ENCODE measurements at regions not wholly inside any gene's neighbourhood (a gene's known extent, or its start where the extent isn't known, plus 50 kb on each side); places are given as distances from the start of the nearest gene placed in this dataset.
"Not testable (repeated sequence)": the region's sequence is repeated elsewhere in the genome, so short reads cannot be mapped to it uniquely, and the experiment has no call there.

DNA sequence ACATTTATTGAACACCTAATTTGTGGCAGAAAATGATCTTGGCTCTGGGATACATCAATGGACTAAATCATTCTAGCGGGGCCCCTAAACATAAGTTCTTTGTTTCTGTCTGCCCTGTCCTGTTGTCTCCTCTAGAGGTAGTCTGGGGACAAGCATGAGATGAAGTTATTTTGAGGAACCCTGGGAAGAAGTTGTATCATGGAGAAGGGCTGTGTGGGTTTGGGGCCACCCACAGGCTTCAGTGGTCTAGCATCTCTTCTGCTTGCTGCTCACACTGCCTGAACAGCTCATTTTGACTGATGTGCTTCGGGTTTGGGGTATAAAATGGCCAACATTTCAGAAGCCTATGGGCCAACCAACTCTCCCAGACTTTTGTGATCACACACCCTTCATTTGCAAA, 50.3 kb upstream of the OSBPL11 start:
- H3K27ac ChIP-seq: no peak overlapping the region
- no peak for DNase-seq (ENCODE audit: low read depth, low spot score)

DNA sequence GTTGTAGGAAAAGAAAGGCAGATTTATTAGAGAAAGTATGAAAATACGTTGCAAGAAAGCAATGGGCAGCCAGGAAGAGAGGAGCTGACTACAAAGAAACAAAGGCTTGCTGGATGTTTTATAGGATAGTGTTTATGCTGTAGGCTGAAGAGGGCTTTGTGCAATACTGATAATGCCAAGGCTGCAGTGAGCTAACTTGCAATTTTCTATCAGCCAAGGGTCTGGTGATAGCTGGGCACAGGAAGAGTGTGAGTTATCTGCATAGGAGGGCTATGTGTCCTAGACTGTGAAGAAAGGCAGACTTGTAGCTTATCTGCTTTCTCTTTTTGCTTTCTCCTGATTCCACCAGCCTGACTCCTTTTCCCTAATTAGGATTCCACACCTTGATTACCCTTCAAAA, 51.3 kb upstream of the OSBPL11 start:
- peak overlapping the region; percentile 89 for H3K27ac ChIP-seq
- DNase-seq (ENCODE audit: low read depth, low spot score): no peak

DNA sequence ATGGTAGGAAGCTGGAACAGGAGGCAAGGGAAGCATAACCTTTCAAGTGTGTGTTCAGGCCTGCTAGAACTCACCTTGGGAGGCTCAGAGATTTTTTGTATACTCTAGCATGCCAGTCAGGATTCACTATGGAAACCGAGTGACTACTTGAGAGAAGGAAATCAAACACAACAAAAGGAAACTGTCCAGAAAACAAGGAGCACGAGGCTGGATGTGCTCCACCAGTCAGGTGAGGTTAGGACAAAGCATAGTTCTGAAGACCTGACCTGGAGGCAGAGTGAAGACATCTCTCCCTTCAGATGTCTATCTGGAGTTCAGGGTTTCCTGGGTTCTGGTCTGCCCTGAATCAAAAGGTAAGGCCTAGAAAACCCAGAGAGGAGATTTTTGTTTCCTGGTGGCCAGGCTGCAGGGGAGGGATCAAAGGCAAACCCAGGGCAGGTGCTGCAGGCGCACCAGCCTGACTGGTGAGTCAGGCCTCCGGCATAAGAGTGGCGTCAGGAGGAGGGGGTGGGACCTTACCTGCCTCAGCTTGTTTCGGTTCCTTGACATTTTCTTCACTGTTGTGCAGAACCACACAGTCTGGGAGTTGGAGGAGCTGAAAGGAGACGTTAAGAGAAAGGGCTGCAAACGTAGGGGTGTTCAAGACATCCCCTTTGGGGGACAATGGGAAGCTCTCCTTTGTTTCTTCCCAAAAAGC, 52.2 kb upstream of the OSBPL11 start:
- DNase-seq (ENCODE audit: low read depth, low spot score): peak; percentile 79
- H3K27ac ChIP-seq: peak overlapping the region; percentile 89

DNA sequence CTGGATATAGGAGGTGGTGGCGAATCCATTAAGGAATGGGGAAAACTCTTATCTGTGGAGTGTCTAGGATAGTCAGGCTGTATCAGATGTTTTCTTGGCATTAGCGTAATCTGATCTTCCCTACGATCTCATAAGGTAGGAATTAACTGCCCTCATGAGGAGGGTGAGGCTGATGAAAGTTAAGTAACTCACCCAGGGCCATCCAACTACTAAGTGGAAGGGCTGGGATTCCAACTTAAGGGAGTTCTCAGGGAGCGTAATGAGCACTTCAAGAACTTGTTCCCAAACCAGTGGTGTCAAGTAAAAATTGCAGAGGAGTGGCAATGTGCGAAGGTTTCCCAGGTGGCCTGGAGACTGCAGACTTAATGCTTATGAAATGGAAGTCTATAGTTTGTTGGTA, 55.9 kb upstream of the OSBPL11 start:
- no peak overlapping the region for H3K27ac ChIP-seq
- DNase-seq (ENCODE audit: low read depth, low spot score): no peak

DNA sequence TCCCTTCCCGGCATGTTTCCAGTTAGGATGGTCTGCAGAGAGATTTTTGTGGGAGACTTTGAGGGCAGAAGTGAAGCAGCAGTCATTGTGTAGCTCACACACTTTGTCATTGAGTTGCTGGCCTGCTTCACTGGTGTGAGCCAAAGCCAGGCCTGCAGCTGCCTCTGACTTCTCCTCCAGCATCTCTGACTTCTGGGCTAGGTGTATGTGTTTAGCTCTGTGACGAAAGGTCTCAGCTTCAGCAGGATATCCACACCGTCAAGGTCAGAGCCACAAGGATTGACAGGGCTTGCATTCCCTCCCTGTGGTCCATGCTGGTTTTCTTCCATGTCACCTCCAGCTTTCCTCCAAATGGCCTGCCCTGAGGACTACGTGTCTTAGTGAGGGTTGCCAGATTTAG, 57.1 kb upstream of the OSBPL11 start:
- no peak overlapping the region for H3K27ac ChIP-seq
- no peak for DNase-seq (ENCODE audit: low read depth, low spot score)

DNA sequence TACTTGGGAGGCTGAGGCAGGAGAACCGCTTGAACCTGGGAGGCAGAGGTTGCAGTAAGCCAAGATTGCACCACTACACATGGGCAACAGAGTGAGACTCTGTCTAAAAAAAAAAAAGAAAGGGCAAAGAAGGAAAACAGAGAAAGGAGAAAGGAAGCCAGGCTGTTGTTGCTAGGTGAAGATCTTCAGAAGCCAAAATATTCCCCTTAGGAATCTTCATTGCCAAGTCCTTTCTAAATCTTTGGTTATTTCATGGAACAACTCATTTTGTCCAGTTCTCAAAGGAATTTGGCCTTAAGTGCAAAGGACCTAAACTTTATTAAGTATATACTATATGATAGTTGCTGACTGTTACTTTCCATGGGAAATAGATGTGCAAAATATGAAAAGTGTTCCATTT, 59.2 kb upstream of the OSBPL11 start:
- DNase-seq (ENCODE audit: low read depth, low spot score): no peak
- no peak overlapping the region for H3K27ac ChIP-seq

DNA sequence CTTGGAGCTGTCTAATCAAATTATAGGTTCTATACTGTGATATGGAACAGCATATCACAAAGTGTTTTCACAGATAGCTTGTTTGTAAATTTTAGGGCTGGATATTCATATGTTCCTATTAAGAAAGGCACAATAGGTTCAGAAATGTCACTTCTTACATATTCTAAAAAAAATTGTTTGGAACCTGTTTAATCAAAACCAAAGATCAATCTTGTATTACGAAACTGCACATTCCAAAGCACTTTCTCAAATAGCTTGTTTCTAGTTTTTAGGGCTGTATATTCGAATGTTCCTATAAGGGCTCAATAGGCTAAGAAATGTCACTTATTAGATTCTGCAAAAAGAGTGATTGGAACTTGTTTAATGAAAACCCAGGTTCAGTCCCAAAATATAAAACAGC, 67.4 kb upstream of the OSBPL11 start:
- no peak overlapping the region for H3K27ac ChIP-seq
- DNase-seq (ENCODE audit: low read depth, low spot score): no peak

DNA sequence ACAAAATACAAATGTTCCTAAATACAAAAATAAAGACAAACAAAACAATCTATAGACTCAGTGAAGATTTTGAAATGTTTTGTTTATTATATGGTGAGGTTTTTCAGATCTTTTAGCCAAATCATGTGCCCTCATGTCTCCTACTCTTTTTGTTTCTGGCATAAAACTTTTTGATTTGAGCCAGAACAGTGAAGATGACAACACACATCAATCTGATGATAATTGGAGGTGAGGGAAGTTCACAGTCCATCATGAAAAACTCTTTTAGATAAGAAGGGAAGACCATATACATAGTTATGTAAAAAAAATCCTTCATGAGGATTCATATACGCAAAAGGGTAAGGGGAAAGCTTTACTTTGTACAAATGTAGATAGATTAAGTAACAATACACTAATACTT, 75.1 kb upstream of the OSBPL11 start:
- DNase-seq (ENCODE audit: low read depth, low spot score): no peak
- H3K27ac ChIP-seq: no peak overlapping the region

DNA sequence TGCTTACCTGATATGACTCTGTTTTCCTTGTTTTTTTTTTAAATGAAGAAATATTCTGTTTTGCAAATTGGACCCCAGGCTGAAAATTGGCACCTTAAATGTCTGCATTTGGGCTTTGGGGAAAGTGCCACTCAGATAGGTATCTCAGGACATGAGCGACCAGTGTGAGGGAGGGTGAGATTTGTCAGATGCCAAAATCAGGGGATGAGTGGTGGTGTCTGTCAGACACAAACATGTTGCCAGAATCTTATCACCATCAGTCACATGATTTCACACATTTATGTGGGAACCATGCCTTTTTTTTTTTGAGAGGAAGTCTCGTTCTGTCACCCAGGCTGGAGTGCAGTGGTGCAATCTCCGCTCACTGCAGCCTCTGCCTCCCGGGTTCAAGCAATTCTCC, 75.6 kb upstream of the OSBPL11 start:
- H3K27ac ChIP-seq: no peak overlapping the region
- no peak for DNase-seq (ENCODE audit: low read depth, low spot score)

DNA sequence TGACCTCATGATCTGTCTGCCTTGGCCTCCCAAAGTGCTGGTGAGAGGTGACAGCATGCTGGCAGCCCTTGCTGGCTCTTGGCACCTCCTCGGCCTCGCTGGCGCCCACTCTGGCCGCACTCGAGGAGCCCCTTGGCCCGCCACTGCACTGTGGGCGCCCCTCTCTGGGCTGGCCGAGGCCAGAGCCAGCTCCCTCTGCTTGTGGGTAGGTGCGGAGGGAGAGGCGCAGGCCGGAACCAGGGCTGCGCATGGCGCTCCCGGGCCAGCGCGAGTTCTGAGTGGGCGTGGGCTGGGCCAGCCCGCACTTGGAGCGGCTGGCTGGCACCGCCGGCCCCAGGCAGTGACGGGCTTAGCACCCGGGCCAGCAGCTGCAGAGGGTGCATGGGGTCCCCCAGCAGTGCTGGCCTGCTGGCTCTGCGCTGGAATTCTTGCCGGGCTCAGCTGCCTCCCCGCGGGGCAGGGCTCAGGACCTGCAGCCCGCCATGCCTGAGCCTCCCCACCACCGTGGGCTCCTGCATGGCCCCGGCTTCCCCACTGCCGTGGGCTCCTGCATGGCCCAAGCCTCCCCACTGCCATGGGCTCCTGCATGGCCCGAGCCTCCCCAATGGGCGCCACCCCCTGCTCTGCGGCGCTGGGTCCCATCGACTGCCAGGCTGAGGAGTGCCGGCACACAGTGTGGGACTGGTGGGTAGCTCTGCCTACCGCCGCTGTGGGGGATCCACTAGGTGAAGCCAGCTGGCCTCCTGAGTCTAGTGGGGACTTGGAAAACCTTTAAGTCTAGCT, 76.4 kb upstream of the OSBPL11 start:
- H3K27ac ChIP-seq: no peak overlapping the region
- DNase-seq (ENCODE audit: low read depth, low spot score): no peak

DNA sequence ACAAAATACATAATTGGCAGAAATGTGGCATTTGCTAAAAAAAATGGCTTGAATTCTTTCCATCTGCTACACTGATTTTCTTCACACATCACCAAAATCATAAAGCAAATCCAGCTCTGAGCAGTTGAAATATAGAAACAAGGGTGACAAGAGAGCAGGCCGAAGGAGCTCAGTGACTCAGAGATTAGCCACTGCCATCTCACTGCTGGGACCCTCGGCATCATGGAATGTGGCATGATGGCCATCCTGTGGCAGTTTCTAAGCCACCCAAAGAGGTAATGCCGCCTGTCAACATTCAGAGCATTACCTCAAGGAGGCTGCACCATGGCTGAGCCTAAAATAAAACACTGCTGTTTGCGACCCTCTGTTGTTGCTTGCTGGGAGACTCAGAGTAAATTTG, 80.5 kb upstream of the OSBPL11 start:
- DNase-seq (ENCODE audit: low read depth, low spot score): no peak
- no peak overlapping the region for H3K27ac ChIP-seq

DNA sequence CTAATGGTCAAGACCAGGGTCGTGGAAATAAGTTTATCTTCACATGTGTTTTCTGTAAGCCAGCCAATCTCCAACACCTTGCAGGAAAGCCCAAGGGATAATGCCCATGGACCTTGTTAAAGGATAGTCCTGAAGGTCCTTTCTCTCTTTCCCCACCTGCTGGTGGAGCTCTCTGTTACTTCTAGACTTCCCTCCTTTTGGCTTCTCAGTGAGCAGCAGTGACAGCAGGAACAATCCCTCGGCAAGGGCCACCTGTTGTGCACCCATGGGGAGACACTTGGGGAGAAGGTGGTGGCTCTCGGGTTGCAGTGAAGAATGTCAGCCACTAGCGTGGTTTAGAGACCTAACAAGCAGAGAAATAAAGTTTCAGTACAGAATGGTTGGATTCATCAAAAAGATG, 84.0 kb upstream of the OSBPL11 start:
- no peak for DNase-seq (ENCODE audit: low read depth, low spot score)
- no peak overlapping the region for H3K27ac ChIP-seq

DNA sequence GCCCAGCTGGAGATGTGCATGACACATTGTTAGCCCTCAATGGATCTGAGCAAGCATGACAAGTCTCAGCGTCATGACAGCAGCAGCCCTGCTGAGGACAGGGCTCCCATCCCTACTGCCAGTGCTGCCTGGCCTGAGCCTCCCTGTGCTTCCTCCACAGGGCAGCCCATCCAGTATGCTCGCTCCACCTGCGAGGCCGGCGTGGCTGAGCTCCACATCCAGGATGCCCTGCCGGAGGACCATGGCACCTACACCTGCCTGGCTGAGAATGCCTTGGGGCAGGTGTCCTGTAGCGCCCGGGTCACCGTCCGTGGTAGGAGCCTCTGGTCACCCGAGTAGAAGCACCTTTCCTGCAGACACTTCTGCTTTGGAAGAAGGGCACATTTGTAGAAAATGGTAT, 85.8 kb upstream of the OSBPL11 start:
- no peak for DNase-seq (ENCODE audit: low read depth, low spot score)
- H3K27ac ChIP-seq: no peak overlapping the region

DNA sequence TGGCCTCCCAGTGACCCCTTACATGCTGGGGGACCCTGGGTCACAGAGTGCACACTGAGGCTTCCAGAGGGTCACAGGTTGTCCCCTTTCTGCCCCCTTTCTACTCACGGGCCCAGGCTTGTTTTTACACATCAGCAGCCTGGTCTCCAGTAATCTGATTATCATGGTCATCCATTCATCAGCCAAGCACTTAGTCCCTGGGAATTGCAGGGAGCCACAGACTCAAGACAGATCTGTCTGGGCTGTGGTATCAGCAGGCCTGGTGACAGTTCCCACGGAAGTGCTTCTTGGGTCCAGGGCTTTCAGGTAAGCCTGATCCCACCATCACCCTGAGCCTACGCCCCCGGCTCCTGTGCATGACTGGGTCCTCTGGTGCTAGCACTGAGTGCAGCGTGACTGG, 86.6 kb upstream of the OSBPL11 start:
- not testable (repeated sequence) for H3K27ac ChIP-seq; DNase-seq (ENCODE audit: low read depth, low spot score)

DNA sequence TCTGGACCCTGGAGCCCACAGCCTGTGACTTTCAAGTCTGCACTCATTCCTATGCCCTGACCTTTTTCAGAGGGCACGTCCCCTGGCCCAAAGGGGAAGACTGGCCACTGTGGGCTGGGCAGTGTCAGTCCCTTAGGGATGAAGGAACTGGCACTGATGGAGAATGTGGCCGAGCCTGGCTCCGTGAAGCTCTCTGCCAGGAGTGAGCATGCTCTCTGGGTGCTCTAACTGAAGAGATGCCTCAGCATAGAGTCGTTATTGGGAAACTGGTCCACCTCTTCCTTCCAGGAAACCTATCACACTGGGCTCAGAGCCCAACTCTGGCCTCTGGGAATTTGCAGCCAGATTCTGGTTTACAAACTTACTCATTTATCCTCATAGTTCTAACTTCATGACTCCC, 87.3 kb upstream of the OSBPL11 start:
- DNase-seq (ENCODE audit: low read depth, low spot score); H3K27ac ChIP-seq: not testable (repeated sequence)

DNA sequence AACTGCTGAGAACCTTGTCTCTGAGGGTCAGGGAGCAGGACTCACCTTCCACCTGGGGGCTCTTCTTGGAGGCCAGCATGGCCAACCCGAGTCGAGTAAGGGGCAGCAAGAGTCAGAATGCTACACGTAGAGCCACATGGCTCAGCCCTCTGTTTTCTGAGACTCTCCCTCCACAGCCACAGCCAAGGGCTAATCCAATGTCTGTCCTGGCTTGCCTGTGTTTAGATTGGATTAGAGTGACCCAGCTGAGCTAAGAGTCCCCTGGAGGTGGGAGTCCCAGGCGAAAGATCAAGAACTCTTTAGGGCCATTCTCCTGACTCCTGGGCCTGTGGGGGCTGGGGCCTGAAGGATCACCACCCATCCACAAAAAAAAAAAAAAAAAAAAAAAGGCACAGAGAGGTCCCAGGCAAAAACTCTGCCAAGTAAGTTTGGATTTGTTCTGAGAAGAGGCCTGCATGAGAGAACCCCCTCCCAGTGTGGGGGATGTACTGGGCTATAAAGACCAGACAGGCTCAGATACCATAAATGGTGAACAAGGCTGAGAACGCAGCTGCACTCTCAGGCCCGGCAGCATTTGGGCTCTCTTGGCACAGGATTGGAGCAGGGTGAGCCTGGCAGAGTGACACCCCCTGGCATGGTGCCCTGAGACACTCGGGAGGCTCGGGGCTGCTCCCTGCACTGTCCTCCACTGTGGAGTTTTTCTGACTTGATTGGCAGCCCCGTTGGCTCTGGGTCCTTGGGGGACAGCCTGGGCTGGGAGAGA, 88.0 kb upstream of the OSBPL11 start:
- no peak overlapping the region for H3K27ac ChIP-seq
- DNase-seq (ENCODE audit: low read depth, low spot score): no peak

DNA sequence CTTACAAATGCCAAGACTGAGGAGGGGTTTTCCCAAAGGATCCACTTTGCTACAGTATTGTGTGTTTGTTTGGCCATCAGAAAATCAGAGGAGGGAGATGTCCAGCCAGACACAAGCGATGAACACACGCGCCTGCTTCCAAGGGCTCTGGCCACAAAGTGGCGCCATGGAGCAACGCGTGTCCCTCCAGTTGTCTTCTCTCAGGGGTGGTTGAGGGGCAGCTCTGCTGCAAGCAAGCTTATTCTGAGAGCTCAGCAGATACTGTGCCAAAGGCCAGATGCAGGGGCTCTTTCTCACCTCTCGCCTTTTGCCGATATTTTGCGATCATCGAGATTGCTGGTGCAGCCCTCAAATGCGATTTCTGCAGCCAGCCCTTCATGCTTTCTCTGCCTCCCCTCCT, 88.9 kb upstream of the OSBPL11 start:
- no peak overlapping the region for H3K27ac ChIP-seq
- no peak for DNase-seq (ENCODE audit: low read depth, low spot score)

DNA sequence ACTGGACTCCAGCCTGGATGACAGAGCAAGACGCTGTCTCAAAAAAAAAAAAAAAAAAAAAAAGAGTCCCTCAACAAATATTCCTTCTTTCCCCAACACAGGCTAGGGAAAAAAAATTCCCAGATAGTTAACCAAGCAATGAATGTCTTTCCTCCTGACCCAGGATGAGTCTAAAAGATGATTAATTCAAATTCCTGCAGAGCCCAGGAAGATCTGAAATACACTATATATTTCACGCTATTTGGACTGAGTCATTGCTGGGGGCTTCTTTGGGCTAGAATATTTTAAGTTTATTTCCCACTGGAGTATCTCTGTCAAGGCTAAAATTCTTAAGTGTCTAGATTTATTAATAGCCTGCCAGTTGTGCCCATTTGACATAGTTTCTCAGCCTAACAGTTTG, 90.4 kb upstream of the OSBPL11 start:
- H3K27ac ChIP-seq; DNase-seq (ENCODE audit: low read depth, low spot score): not testable (repeated sequence)

DNA sequence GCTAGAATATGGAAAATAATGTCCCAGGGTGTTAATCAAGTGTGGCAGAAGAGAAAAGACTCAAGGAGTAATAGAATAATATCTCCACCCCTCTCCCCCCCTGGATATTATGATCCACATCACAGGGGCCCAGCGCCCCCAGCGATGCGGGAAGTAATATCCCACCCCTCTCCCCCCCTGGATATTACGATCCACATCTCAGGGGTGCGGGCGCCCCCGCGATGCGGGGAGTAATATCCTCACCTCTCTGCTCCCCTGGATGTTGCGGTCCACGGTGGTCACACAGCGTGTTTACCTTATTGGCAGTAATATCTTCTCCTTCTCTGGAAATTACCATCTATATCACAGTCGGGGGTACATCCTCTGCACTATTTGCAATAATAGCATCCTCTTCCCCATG, 97.1 kb upstream of the OSBPL11 start:
- no peak overlapping the region for H3K27ac ChIP-seq
- no peak for DNase-seq (ENCODE audit: low read depth, low spot score)

DNA sequence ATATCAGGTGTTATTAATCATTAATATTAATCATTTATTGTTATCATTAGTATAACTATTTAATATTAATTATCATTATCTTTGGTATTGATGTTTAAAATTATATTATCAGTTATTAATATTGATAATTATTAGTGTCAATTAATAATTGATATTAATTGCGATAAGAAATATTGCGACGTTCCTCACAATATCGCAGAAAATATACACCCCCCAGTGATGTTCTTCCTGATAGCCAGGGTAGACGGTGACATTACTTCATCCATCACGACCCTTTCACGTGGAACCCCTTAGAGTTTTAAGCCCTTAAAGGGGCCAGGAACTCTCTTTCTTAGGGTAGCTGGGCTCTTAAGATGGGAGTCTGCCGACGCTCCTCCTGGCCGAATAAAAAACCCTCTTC, 98.6 kb upstream of the OSBPL11 start:
- H3K27ac ChIP-seq: no peak overlapping the region
- no peak for DNase-seq (ENCODE audit: low read depth, low spot score)

DNA sequence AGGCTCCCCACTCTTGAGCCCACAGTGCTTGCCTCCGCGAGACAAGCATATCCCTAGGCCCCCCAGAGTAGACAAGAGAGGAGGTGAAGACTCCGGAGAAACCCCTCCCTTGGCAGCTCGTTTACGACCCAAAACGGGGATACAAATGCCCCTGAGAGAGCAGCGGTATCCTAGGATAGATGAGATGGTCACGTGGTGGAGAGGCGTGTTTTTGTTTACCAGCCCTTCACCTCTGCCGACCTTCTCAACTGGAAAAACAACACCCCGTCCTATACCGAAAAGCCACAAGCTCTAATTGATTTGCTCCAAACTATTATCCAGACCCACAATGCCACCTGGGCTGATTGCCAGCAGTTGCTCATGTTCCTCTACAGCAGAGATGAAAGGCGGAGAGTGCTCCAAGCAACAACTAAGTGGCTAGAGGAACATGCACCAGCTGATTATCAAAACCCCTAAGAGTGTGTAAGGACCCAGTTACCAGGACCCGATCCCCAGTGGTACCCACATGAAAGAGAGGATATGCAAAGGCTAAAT, 99.5 kb upstream of the OSBPL11 start:
- DNase-seq (ENCODE audit: low read depth, low spot score): no peak
- H3K27ac ChIP-seq: no peak overlapping the region

Data from epithelial cell of prostate (primary cell).